GM23338 (cell line): ENCODE measurements at regions not wholly inside any gene's neighbourhood (a gene's known extent, or its start where the extent isn't known, plus 50 kb on each side); places are given as distances from the start of the nearest gene placed in this dataset.

ENCODE experiments used
- CREB1 ChIP-seq: fragments of 250-450 bp; sonication (Bioruptor Pico); IDR thresholded peaks from 2 replicates; pipeline ENCODE4 v1.5.0; 2020; ENCODE audit warnings: low read depth, mild to moderate bottlenecking, moderate library complexity
- CTCF ChIP-seq, 2 experiments: fragments of 200-600 bp in 1 of 2; sonication (generic) in 1 of 2; conservative IDR thresholded peaks; 2 replicates each; pipeline versions ENCODE4 v1.5.1 to v1.6.1; 2016 to 2017; ENCODE audit warnings: antibody characterized with exemption in 2 of 2, low read depth in 2 of 2, mild to moderate bottlenecking in 2 of 2, moderate library complexity in 1 of 2
- ETS1 ChIP-seq: IDR thresholded peaks from 2 replicates; pipeline ENCODE4 v1.6.1; 2016; ENCODE audit warnings: antibody characterized with exemption
- EZH2 ChIP-seq: fragments of 200-600 bp; sonication (generic); IDR thresholded peaks from one replicate; pipeline ENCODE4 v1.8.0; 2017; ENCODE audit warnings: antibody characterized with exemption, mild to moderate bottlenecking, low read depth; ENCODE audit not compliant: unreplicated experiment
- EZH2phosphoT487 ChIP-seq: fragments of 200-600 bp; sonication (generic); IDR thresholded peaks from one replicate; pipeline ENCODE4 v1.8.1; 2018; ENCODE audit warnings: antibody characterized with exemption; ENCODE audit not compliant: unreplicated experiment
- JUNB ChIP-seq: IDR thresholded peaks from one replicate; pipeline ENCODE4 v1.6.1; 2016; ENCODE audit warnings: antibody characterized with exemption; ENCODE audit not compliant: unreplicated experiment
- NANOG ChIP-seq: IDR thresholded peaks from 2 replicates; pipeline ENCODE4 v1.6.1; 2016; ENCODE audit warnings: antibody characterized with exemption, borderline replicate concordance
- POLR2AphosphoS5 ChIP-seq: IDR thresholded peaks from 2 replicates; pipeline ENCODE4 v1.6.1; 2016; ENCODE audit warnings: antibody characterized with exemption, low read depth
- REST ChIP-seq: IDR thresholded peaks from one replicate; pipeline ENCODE4 v1.6.1; 2018; ENCODE audit warnings: antibody characterized with exemption; ENCODE audit not compliant: unreplicated experiment
- STAT1 ChIP-seq: IDR thresholded peaks from one replicate; pipeline ENCODE4 v1.6.1; 2016; ENCODE audit warnings: antibody characterized with exemption; ENCODE audit not compliant: unreplicated experiment
- ZNF331 ChIP-seq: fragments of 250-450 bp; sonication (Bioruptor Pico); IDR thresholded peaks from 2 replicates; pipeline ENCODE4 v1.5.0; 2020; ENCODE audit warnings: low read depth, mild to moderate bottlenecking, moderate library complexity
- ZNF462 ChIP-seq: fragments of 250-450 bp; sonication (Bioruptor Pico); IDR thresholded peaks from 2 replicates; pipeline ENCODE4 v1.5.0; 2020; ENCODE audit warnings: mild to moderate bottlenecking, moderate library complexity

- no peak for TF ChIP-seq CTCF (conservative IDR thresholded peaks at IDR 0.05; ENCODE audit: low read depth in 2 of 2)
- no peak for TF ChIP-seq POLR2AphosphoS5
- TF ChIP-seq REST: no peak
- TF ChIP-seq EZH2: no peak
- TF ChIP-seq JUNB: no peak
- no peak for TF ChIP-seq CREB1 (CRISPR knock-in tag)
- TF ChIP-seq ETS1: no peak
- TF ChIP-seq ZNF331 (CRISPR knock-in tag): no peak
- no peak for TF ChIP-seq EZH2phosphoT487
- TF ChIP-seq STAT1: no peak
- TF ChIP-seq ZNF462 (CRISPR knock-in tag): no peak
- no peak for TF ChIP-seq NANOG
These were observed 134.9 kb upstream of the LEF1 start for GRCh38 chr4:108303488-108304177.
